NCI-H1105 treated with DMSO at 0.1 percent for 48 hours (cell line): ENCODE measurements at regions not wholly inside any gene's neighbourhood (a gene's known extent, or its start where the extent isn't known, plus 50 kb on each side); places are given as distances from the start of the nearest gene placed in this dataset.
"Not testable (repeated sequence)": the region's sequence is repeated elsewhere in the genome, so short reads cannot be mapped to it uniquely, and the experiment has no call there.

Source experiments
- DNase-seq: peaks from one replicate; lab custom pipeline; 2025; lab: John Stamatoyannopoulos, UW

DNA sequence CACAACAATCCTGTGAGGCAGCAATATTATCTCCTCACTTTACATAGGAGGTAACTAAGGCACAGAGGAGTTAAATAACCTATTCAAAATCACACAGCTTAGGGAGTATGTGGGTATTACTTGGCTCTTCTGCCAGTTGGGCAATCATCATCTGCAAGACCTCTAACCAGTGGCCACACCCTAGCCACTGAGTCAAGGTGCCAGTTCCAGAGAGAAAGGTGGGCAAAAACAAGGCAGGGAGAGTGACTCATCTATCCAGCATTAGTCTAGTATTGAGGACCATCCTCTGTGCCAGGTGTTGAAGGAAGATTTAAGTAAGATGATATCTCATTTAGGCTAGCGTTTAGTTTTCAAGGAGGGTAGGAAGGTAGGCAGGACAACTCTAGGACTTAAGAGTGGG is 113.9 kb upstream of the EOLA2 start:
- DNase-seq, result no peak

GRCh38 chrX:150058728-150059127 is 120.4 kb upstream of the EOLA2 start:
- DNase-seq, result no peak

DNA sequence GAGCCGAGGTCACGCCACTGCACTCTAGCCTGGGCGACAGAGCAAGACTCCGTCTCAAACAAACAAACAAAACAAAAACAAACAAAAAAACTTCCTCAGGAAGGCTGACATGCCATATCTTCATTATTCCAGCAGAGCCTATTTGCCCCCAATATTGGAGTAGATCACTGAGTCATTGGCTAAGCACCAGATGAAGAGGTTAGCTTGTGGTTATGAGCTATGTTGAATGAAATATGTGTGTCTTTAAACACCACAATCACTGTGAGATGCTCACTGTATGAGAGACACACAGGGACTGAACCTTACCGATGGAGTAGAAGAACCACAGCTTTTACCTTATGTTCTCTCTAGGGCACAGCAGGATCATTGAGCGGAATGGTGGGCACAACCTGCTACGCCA is 122.1 kb upstream of the EOLA2 start:
- DNase-seq, result no peak

DNA sequence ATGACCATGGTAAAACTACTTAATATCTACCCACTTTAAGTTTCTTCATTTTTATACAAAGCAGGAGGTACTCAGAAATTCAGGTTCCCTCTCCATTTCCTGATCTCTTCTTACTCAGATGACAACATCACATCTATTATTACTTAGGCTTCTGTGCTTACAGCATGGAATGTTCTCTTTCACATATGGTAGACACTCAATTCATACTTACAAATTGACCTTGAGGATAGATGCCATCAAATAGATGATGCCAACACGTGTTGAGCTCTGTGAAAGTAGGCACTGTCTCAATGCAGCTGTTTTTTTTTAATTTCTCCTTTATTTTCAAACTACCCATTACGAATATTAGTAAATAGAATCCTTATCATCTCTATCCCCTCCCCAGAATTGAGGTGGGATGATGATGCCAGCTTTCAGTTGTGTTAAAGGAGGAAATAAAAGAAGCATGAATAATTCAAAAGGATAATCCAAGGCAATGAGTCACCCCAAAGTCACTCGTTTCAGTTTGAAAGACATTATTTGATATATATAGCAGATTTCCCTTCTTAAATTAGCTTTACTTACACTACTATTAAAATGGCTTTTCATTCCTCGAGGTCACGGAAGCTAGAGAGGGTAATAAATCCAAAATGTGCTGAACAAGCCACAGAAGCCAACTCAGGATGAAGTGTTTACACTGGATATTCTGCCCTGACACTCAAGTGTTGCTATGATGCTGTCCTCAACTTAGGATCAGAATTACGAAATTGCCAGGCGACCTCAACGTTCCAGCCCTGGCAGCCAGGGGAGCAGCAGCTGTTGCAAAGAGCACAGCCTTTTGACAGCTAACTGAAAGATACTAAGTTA is 124.2 kb upstream of the EOLA2 start:
- peak; percentile 64 for DNase-seq

DNA sequence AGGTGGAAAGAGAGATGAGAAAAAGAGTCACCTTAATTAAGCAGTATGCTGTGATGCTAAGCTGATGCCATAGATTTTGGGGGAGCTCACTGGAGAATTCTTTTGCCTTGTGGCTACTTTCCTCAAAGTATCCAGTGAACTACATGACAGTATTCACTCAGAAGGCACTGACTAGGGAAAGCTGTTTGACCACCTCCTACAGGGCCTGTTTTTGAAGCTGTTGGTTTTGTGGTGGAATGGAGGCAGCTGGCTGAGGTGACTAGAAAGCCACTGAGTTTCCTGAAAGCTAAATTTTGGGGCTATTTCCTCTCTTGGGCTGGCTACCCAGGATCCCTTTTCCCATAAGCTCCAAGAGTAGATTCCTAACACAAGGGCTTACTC is 124.8 kb upstream of the EOLA2 start:
- no peak for DNase-seq

DNA sequence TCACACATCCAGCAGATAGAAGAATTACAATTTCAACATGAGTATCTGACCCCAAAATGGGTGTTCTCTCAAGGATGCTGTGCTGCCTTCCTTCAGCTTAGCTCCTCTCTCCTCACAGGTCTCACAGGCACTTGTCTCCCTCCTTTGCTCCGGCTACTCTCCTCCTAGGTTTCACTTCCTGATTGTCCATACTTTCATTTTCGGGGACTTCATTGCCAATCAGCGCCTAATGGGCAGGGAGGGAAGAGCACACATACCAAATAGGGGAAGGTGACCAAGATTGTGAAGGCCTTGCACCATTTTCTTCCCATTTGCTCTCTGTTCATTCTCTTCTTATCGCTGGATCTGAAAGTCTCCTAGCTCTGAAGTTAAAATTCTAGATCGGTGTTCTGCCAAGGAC is 125.4 kb upstream of the EOLA2 start:
- DNase-seq, result no peak

DNA sequence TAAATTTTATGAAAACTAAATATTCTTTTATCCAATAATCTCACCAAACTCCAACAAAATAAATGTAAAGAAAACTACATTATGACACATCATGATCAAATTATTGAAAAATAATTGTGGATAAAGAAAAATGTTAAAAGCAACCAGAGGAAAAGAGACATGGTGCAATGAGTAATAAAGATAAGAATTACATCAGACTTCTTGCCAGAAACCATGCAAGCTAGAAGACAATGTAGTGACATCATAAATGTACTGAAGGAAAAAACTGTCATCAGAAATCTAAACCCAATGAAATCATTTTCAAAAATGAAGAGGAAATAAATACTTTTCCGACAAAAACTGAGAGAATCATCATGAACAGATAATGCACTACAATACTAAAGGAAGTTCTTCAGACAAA is 135.9 kb upstream of the EOLA2 start:
- no peak for DNase-seq

- DNase-seq, result no peak
These were observed 142.2 kb upstream of the EOLA2 start for GRCh38 chrX:150080497-150080896.

DNA sequence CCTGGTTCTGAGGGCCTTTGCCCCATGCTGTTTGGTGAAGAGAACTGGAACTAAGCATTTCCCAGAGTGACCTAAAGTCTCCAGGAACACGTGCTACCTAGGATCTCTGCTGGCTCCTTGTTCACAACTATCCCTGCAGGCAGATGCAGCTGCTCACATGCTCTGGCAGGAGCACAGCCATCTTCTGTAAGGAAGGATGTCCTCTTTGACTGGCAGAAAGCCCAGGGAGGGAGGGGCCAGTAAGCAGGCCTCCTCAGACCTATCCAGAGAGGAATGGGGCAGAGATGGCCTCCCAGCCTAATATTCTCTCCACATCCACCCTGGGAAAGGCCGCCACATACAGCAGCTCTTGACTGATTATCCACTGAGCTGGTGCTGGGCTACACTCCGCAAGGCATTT is 142.8 kb upstream of the EOLA2 start:
- no peak for DNase-seq

DNA sequence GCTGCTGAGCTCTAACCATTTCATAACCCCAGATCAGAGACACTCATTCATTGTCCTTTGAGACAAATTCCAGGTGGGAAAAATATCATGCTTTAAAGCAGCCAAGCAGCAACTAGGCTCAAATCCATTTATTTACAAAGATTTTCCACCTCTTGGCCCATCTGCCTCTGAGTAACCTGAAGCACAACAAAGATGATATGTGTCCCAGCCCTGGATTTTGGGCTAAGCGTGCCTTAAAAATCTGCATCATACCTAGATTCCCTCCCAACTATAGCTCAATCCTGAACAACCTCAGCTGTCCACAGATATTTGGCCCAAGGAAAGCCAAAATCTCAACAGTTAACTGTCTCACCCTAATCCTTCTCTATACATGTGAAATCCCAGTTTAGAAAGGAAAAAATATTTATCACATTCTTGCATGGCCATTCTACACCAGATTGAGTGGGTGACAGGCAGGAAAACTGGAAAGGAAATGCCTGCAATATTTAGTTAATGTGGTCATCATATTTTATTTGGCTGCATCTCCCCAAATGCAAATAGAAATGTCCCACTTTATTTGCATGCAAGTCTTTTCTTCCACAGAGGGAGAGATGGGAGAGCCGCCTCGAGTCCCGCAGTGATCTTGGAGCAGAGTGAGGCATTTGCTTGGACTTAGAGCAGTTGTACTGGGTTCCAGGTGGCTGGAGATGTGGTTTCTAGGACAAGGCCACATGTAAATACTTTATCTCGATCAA is 146.4 kb upstream of the EOLA2 start:
- no peak for DNase-seq

DNA sequence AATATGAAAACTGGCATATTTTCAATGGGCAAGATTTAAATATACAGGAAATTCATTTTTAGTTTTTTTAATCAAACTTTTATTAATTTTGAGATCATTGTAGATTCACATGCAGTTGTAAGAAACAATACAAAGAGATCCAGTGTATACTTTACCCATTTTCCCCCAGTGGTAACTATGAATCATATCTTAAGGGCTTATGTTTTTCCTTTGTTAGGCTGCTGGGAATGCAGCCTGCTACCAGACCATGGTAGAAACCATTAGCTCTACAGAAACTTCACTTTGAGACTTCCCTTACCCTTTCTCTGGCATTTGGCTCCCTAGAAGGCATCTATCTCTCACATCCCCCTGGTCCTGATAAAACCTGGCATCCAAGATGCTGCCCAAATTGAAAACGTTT is 147.6 kb upstream of the EOLA2 start:
- DNase-seq, result no peak

GRCh38 chrX:150086371-150086770 is 148.1 kb upstream of the EOLA2 start:
- DNase-seq, result no peak

- DNase-seq, result no peak
These were observed 149.3 kb upstream of the EOLA2 start for GRCh38 chrX:150087612-150088011.

GRCh38 chrX:150088042-150088441 is 149.8 kb upstream of the EOLA2 start:
- DNase-seq, result no peak

DNA sequence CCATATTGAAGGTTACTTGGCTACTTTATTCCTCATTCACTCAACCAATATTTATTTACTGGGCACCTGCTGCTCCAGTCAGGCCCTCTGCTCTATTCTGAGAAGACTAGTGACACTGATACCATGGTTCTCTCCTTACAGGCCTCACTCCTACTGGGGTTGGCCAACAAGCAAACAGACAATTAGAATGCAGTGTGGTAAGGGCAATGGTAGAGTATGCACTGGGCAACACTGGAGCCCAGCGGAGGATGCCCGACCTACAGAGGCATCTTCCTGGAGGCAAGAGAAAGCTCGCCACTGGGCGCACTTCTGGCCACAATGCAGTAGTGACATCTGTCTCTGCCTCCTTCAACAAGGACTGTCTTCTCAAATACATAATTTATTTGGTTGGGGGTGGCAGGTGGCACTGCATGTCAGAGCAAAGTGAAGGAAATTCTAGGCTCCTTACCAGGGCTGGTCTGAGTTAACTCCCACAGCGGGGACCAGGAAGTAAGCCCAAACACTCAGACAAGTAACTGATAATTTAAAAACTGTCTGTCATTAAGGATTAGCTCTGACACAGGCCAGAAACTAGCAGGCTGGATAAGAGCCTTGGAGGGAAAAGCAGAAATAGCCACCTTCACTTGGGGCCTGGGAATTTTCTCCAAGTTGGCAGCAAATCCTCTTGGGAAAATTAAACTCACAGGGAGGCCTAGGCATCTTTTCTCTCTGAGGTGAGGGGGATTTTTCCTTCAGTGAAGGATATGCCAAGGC is 150.7 kb upstream of the EOLA2 start:
- DNase-seq, result no peak

GRCh38 chrX:150091300-150091699 is 153.0 kb upstream of the EOLA2 start:
- DNase-seq, result not testable (repeated sequence)

DNA sequence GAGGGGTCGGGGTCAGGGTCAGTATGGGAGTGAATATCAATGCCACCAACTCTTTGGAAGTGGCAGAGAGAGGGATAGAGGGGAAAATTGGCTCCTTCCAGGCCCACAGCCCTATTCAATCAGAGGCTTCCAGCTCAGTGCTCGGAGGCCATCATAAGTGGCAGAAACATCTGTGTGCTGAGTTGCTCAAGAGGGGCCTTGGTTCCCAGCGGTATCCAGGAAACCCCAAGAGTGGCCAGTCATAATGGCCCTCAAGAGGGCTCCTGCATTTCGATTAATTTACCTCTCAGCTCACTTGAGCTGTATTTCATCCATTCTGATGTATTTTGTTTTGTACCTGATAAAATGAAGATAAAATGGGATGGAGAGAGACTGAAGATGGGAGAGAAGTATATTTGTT is 154.3 kb upstream of the EOLA2 start:
- peak; percentile 39 for DNase-seq

GRCh38 chrX:150094375-150094774 is 156.1 kb upstream of the EOLA2 start:
- DNase-seq, result no peak

- no peak for DNase-seq
These were observed 156.7 kb upstream of the EOLA2 start for GRCh38 chrX:150094996-150095395.

DNA sequence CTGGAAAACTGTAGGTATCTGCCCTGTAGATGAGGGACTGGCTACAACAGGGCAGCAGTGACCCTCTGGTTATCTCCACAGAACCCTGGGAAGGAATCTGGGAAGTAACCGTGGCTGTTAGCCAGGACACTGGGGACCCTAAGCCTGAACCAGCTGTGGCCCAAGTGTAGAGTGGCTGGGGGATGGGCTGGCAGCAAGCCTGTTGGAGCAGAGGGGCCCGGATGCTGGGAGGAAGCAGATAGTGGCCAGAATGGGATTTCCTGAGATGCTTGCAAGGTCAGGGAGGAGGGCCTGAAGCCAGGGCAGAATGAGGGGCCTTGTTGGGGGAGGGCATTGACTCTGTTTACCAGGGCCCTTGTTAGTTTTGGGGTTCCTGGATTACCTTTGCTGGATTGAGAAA is 161.0 kb upstream of the EOLA2 start:
- DNase-seq, result no peak

GRCh38 chrX:150100261-150100660 is 162.0 kb upstream of the EOLA2 start:
- no peak for DNase-seq

GRCh38 chrX:150118476-150118875 is 180.2 kb upstream of the EOLA2 start:
- DNase-seq, result no peak

- peak; percentile 6 for DNase-seq
These were observed 181.0 kb upstream of the EOLA2 start for GRCh38 chrX:150119323-150119722.
